Frontal cortex (tissue), 3 donors: ENCODE measurements at regions not wholly inside any gene's neighbourhood (a gene's known extent, or its start where the extent isn't known, plus 50 kb on each side); places are given as distances from the start of the nearest gene placed in this dataset.
A peak's percentile ranks its signal among the peaks of the same experiment; 100 is the strongest.

Experiments used
- DNase-seq, 2 donors: peaks; one replicate each; pipeline ENCODE4 v3.0.0; 2012; ENCODE audit warnings: low spot score in 2 of 2
- FAIRE-seq: peaks from 2 replicates; lab custom pipeline; 2012; peaks lifted over from hg19 to GRCh38; lab: Jason Lieb, UNC
- donor health status: control.
- donor health status: control.
- donor health status: control.

GRCh38 chr1:14238472-14239307, 359.8 kb upstream of the KAZN start:
- DNase-seq, result no peak
- no peak for FAIRE-seq

- no peak for FAIRE-seq
Measured at GRCh38 chr1:14240265-14240664, 358.2 kb upstream of the KAZN start.

GRCh38 chr1:14242123-14242522, 356.4 kb upstream of the KAZN start:
- DNase-seq, result no peak

More at GRCh38 chr1:14240265-14240664, 358.2 kb upstream of the KAZN start:
- no peak for DNase-seq

GRCh38 chr1:14242870-14243269, 355.6 kb upstream of the KAZN start:
- DNase-seq (no peak), FAIRE-seq (no peak)

More at GRCh38 chr1:14242123-14242522, 356.4 kb upstream of the KAZN start:
- no peak for FAIRE-seq

- FAIRE-seq (no peak), DNase-seq (no peak)
Measured at GRCh38 chr1:14245954-14246353, 352.5 kb upstream of the KAZN start.

- FAIRE-seq (no peak), DNase-seq (no peak)
Measured at GRCh38 chr1:14246471-14246870, 352.0 kb upstream of the KAZN start.

GRCh38 chr1:14247666-14248065, 350.8 kb upstream of the KAZN start:
- DNase-seq (no peak), FAIRE-seq (no peak)

- DNase-seq (no peak), FAIRE-seq (no peak)
Measured at GRCh38 chr1:14251871-14252270, 346.6 kb upstream of the KAZN start.

GRCh38 chr1:14253676-14254075, 344.8 kb upstream of the KAZN start:
- FAIRE-seq (no peak), DNase-seq (no peak)

- FAIRE-seq, result no peak
- DNase-seq, result no peak
Measured at GRCh38 chr1:14254251-14254650, 344.2 kb upstream of the KAZN start.

GRCh38 chr1:14255233-14255632, 343.3 kb upstream of the KAZN start:
- FAIRE-seq (no peak), DNase-seq (no peak)

GRCh38 chr1:14255711-14256110, 342.8 kb upstream of the KAZN start:
- FAIRE-seq (no peak), DNase-seq (no peak)

GRCh38 chr1:14259191-14259757, 339.2 kb upstream of the KAZN start:
- FAIRE-seq (peak; percentile 66), DNase-seq (peak; percentile 23 to 42)

- no peak for DNase-seq
- no peak for FAIRE-seq
Measured at GRCh38 chr1:14260480-14260879, 338.0 kb upstream of the KAZN start.

GRCh38 chr1:14261395-14261794, 337.1 kb upstream of the KAZN start:
- DNase-seq (no peak), FAIRE-seq (no peak)

GRCh38 chr1:14262637-14263036, 335.8 kb upstream of the KAZN start:
- no peak for DNase-seq
- no peak for FAIRE-seq

- FAIRE-seq, result no peak
- DNase-seq, result no peak
Measured at GRCh38 chr1:14263225-14263624, 335.3 kb upstream of the KAZN start.

GRCh38 chr1:14263671-14264070, 334.8 kb upstream of the KAZN start:
- FAIRE-seq (no peak), DNase-seq (no peak)

- DNase-seq, result no peak
- FAIRE-seq, result no peak
Measured at GRCh38 chr1:14265495-14265894, 333.0 kb upstream of the KAZN start.

GRCh38 chr1:14267991-14268390, 330.5 kb upstream of the KAZN start:
- FAIRE-seq (no peak), DNase-seq (no peak)

GRCh38 chr1:14270821-14271220, 327.7 kb upstream of the KAZN start:
- no peak for DNase-seq
- FAIRE-seq, result no peak

- no peak for FAIRE-seq
- no peak for DNase-seq
Measured at GRCh38 chr1:14273811-14274210, 324.7 kb upstream of the KAZN start.
